SH-SY5Y (cell line): ENCODE measurements at regions not wholly inside any gene's neighbourhood (a gene's known extent, or its start where the extent isn't known, plus 50 kb on each side); places are given as distances from the start of the nearest gene placed in this dataset.

Experiments used
- GATA2 ChIP-seq: IDR thresholded peaks from 2 replicates; pipeline ENCODE4 v1.6.1; 2011; ENCODE audit warnings: mild to moderate bottlenecking, low read depth, low read length
- GATA3 ChIP-seq: IDR thresholded peaks from 2 replicates; pipeline ENCODE4 v1.6.1; 2011; ENCODE audit warnings: low read depth, mild to moderate bottlenecking, low read length, moderate library complexity

DNA sequence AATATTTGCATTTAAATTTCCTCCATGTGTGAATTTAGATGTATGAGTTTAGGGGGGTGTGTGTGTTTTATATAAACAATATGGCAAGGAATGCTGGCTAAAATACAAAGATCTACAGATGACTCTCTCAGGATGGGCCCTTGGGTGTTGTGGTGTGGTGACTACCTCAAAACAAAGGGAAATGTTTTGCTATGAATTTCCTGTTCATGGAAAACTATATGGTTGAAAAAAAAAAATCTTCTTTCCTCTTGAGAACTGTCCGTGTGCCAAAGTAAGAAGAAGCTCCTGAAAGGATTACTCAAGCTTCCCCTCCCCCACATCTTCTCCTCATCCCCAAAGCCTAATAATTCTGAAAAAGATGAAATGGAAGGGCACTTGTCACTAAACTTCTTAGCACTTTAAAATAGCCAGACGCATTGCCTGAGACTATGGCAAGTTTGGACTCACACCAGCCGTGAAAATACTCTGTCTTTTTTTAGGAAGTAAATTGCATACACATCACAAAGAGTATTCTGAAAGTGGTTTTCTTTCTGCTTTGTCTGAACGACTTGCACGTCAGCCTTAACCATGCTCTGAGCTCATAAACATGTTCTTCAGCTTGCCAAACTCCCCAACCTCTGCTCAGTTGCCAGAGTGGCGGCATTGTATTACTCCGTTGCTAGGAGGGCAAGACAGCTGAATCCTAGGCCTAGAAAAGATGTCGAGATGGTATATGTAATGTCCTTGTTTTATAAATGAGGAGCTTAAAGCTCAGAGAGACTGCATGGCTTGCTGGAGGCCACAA, 250.4 kb upstream of the JADE1 start:
- TF ChIP-seq GATA3 (no peak), GATA2 (no peak)
